H1 (cell line): ENCODE measurements at regions not wholly inside any gene's neighbourhood (a gene's known extent, or its start where the extent isn't known, plus 50 kb on each side); places are given as distances from the start of the nearest gene placed in this dataset.

Experiments used
- CHD1 ChIP-seq: IDR thresholded peaks from 2 replicates; pipeline ENCODE4 v1.6.1; 2012; ENCODE audit warnings: low read depth, low read length, improper control_type of control experiment
- KDM5A ChIP-seq: fragments of 200-600 bp; IDR thresholded peaks from 2 replicates; pipeline ENCODE4 v1.7.1; 2012; ENCODE audit warnings: mild to moderate bottlenecking, low read length, inconsistent platforms, mixed read lengths
- RBBP5 ChIP-seq: IDR thresholded peaks from 2 replicates; pipeline ENCODE4 v1.7.1; 2012; ENCODE audit warnings: low read depth, mild to moderate bottlenecking, inconsistent platforms, low read length, moderate library complexity, borderline replicate concordance
- SIN3A ChIP-seq, 2 experiments: IDR thresholded peaks in 1 of 2; conservative IDR thresholded peaks in 1 of 2; 2 replicates each; pipeline ENCODE4 v1.6.1; 2011 to 2012; ENCODE audit warnings: low read length in 2 of 2, improper control_type of control experiment in 1 of 2, low read depth in 1 of 2, mild to moderate bottlenecking in 1 of 2
- SP2 ChIP-seq: IDR thresholded peaks from 2 replicates; pipeline ENCODE4 v1.6.1; 2012; ENCODE audit warnings: mild to moderate bottlenecking, low read length, inconsistent platforms

DNA sequence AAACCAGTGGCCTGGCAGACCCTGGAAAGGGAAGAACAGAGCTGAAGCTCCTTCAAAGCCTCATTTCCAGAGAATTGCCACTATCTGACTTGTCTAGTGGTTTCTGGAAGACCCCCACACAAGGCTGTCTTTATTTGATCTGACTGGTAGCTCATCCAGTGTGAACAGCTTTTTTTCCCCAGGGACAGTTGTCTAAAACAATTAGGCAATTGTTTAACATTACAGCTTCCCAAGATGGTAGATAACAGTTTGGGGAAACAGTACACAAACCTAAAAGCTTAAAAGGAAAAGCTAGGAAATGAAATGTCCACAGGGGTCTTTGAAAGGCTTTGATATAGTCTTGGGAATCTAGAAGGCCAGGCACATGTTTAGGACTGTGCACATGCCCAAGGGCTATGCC, 203.4 kb upstream of the CTBP2 start (continued):
- TF ChIP-seq CHD1, result no peak
- no peak for TF ChIP-seq SIN3A (conservative IDR thresholded peaks at IDR 0.05 in 1 of 2, IDR thresholded peaks at IDR 0.05 in 1 of 2; ENCODE audit: low read depth in 1 of 2, low read length in 2 of 2)
- no peak for TF ChIP-seq SP2
- no peak for TF ChIP-seq KDM5A
- no peak for TF ChIP-seq RBBP5
